ENCODE measurements at regions not wholly inside any gene's neighbourhood (a gene's known extent, or its start where the extent isn't known, plus 50 kb on each side); places are given as distances from the start of the nearest gene placed in this dataset.

DNA sequence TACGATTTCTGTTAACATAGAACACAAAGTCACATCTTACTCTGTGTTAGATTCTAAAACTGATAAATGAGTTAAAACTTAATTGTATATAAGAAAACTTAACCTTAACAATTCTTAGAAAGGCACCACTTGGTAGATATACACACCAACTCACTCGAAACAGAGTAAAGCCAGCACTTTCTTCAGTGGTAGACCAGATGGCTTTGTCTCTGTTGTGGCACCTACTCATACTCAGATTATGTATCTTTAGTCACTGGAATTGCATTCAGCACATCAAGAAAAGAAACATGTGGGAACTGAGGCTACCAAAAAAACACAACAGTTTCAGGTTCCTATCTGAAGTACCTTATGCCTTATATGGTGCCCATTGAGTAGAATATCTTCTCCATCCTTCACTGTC, 192.5 kb downstream of the ZNF608 start:
- TF ChIP-seq, protein P1, sequence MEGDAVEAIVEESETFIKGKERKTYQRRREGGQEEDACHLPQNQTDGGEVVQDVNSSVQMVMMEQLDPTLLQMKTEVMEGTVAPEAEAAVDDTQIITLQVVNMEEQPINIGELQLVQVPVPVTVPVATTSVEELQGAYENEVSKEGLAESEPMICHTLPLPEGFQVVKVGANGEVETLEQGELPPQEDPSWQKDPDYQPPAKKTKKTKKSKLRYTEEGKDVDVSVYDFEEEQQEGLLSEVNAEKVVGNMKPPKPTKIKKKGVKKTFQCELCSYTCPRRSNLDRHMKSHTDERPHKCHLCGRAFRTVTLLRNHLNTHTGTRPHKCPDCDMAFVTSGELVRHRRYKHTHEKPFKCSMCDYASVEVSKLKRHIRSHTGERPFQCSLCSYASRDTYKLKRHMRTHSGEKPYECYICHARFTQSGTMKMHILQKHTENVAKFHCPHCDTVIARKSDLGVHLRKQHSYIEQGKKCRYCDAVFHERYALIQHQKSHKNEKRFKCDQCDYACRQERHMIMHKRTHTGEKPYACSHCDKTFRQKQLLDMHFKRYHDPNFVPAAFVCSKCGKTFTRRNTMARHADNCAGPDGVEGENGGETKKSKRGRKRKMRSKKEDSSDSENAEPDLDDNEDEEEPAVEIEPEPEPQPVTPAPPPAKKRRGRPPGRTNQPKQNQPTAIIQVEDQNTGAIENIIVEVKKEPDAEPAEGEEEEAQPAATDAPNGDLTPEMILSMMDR (IDR thresholded peaks at IDR 0.05) = no peak
- no peak for TF ChIP-seq ZFX (IDR thresholded peaks at IDR 0.05; ENCODE audit: borderline replicate concordance)

Measured in 22Rv1 (cell line).